ENCODE measurements at regions not wholly inside any gene's neighbourhood (a gene's known extent, or its start where the extent isn't known, plus 50 kb on each side); places are given as distances from the start of the nearest gene placed in this dataset.

- Histone ChIP-seq H4K20me1 (ENCODE audit: insufficient read depth) (no peaks in the 10 kb centered on the region), H3K4me1 (ENCODE audit: low read depth, poor library complexity, severe bottlenecking) (no peaks in the 10 kb centered on the region), H3K27ac (no peak overlapping the region), H3K79me2 (ENCODE audit: insufficient read depth, low read depth) (no peaks in the 10 kb centered on the region), H3K27me3 (ENCODE audit: insufficient read depth, low read depth) (no peaks in the 10 kb centered on the region), H3K36me3 (ENCODE audit: insufficient read depth) (no peaks in the 10 kb centered on the region), H3K4me2 (no peak overlapping the region), H3K4me3 (IDR thresholded peaks at IDR 0.05; ENCODE audit: insufficient read depth, low read depth, low read length) (no peak overlapping the region), H3K9ac (no peak overlapping the region), H2AFZ (ENCODE audit: low read depth) (no peak overlapping the region)
- TF ChIP-seq CTCF (conservative IDR thresholded peaks at IDR 0.05; ENCODE audit: low read depth, low read length), result no peak
These were observed 518.3 kb upstream of the JAG1 start for GRCh38 chr20:11192106-11192505.

DNA sequence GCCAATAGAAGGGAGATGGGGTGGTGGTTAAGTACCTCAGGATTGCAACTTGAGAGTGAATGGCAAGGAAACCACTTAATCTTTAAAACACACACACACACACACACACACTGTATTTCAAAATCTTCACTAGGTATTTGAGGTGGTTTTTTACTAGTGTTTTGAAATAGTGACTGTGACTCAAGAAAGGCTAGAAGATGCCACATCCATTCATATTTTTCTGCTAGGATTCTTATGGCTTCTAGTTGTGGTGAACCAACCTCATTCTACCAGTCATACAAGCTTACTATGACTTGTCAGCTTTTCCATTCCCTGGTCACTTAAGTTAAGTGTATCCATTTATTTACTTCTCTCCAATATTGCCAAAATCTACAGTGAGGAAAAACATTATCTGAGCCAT, 519.4 kb upstream of the JAG1 start:
- Histone ChIP-seq H3K79me2 (ENCODE audit: insufficient read depth, low read depth) (no peaks in the 10 kb centered on the region), H3K4me3 (IDR thresholded peaks at IDR 0.05; ENCODE audit: insufficient read depth, low read depth, low read length) (no peak overlapping the region), H2AFZ (ENCODE audit: low read depth) (no peak overlapping the region), H3K9ac (no peak overlapping the region), H4K20me1 (ENCODE audit: insufficient read depth) (no peaks in the 10 kb centered on the region), H3K4me2 (no peak overlapping the region), H3K36me3 (ENCODE audit: insufficient read depth) (no peaks in the 10 kb centered on the region), H3K27ac (no peak overlapping the region), H3K4me1 (ENCODE audit: low read depth, poor library complexity, severe bottlenecking) (no peaks in the 10 kb centered on the region), H3K27me3 (ENCODE audit: insufficient read depth, low read depth) (no peaks in the 10 kb centered on the region)
- no peak for TF ChIP-seq CTCF (conservative IDR thresholded peaks at IDR 0.05; ENCODE audit: low read depth, low read length)

GRCh38 chr20:11195169-11195568, 521.4 kb upstream of the JAG1 start:
- Histone ChIP-seq H3K27me3 (ENCODE audit: insufficient read depth, low read depth) (no peaks in the 10 kb centered on the region), H3K27ac (no peak overlapping the region), H2AFZ (ENCODE audit: low read depth) (no peak overlapping the region), H3K4me2 (no peak overlapping the region), H3K79me2 (ENCODE audit: insufficient read depth, low read depth) (no peaks in the 10 kb centered on the region), H3K4me3 (IDR thresholded peaks at IDR 0.05; ENCODE audit: insufficient read depth, low read depth, low read length) (no peak overlapping the region), H4K20me1 (ENCODE audit: insufficient read depth) (no peaks in the 10 kb centered on the region), H3K4me1 (ENCODE audit: low read depth, poor library complexity, severe bottlenecking) (peaks cover 14% of the 10 kb centered on the region), H3K9ac (no peak overlapping the region), H3K36me3 (ENCODE audit: insufficient read depth) (no peaks in the 10 kb centered on the region)
- no peak for TF ChIP-seq CTCF (conservative IDR thresholded peaks at IDR 0.05; ENCODE audit: low read depth, low read length)

DNA sequence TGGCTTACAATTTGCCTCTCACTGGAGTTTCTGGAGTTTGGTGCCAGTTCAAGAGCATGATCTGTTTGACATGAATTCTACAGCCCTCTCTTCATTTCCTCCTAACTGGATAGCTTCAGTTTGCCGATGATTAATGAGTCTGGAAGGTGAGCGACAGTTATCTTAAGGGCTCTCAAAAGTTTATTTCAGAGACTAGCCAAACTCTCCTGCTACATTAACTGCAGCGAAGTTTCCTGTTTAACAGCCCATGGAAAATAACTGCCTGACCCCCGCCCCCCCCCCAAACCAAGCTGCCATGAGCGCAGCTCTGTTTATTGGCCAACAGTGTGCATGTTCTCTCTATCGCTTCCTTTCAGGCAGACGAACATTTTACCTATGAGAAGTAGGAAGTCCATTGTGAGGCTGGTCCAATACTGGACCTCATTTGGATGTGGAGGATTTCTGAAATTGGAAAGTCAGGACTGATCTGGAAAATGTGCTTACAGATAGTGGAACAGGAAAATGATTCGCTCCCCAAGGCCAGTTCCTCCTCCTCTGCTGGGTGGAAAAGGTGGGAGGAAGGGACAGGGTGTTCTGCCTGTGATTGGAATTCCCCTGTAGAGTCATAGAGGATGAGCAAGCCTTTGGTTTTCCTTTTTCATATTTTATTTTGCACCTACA, 522.2 kb upstream of the JAG1 start:
- H2AFZ ChIP-seq (ENCODE audit: low read depth), result no peak overlapping the region
- H3K4me1 ChIP-seq (ENCODE audit: low read depth, poor library complexity, severe bottlenecking), result peaks cover 15% of the 10 kb centered on the region
- H3K27me3 ChIP-seq (ENCODE audit: insufficient read depth, low read depth), result no peaks in the 10 kb centered on the region
- no peak overlapping the region for H3K27ac ChIP-seq
- H3K4me3 ChIP-seq (IDR thresholded peaks at IDR 0.05; ENCODE audit: insufficient read depth, low read depth, low read length), result no peak overlapping the region
- no peak overlapping the region for H3K9ac ChIP-seq
- no peaks in the 10 kb centered on the region for H4K20me1 ChIP-seq (ENCODE audit: insufficient read depth)
- TF ChIP-seq CTCF (conservative IDR thresholded peaks at IDR 0.05; ENCODE audit: low read depth, low read length), result no peak
- no peak overlapping the region for H3K4me2 ChIP-seq
- no peaks in the 10 kb centered on the region for H3K36me3 ChIP-seq (ENCODE audit: insufficient read depth)
- no peaks in the 10 kb centered on the region for H3K79me2 ChIP-seq (ENCODE audit: insufficient read depth, low read depth)

Measured in KMS-11 (cell line).